Body of pancreas (tissue), 4 donors: ENCODE measurements at regions not wholly inside any gene's neighbourhood (a gene's known extent, or its start where the extent isn't known, plus 50 kb on each side); places are given as distances from the start of the nearest gene placed in this dataset.

Experiments used
- ATAC-seq: fragments of 150-250 bp; one replicate; pipeline ENCODE4 v1.9.1; 2016
- DNase-seq, 4 donors: peaks; one replicate each; pipeline ENCODE4 v3.0.0-alpha.2; 2019
- H3K27ac ChIP-seq, 4 donors: fragments of 200-600 bp; sonication (generic); 1 replicate in 3 of 4; 2 replicates in 1 of 4; pipeline versions ENCODE4 v1.5.1 to v1.6.1; 2016 to 2019; ENCODE audit warnings: mild to moderate bottlenecking in 1 of 4, mixed read lengths in 1 of 4, moderate library complexity in 1 of 4
- H3K27me3 ChIP-seq, 2 donors: fragments of 200-600 bp; sonication (generic); one replicate each; pipeline ENCODE4 v1.6.0; 2016; ENCODE audit warnings: mild to moderate bottlenecking in 1 of 2
- H3K36me3 ChIP-seq, 2 donors: fragments of 200-600 bp; sonication (generic); replicated peaks in 1 of 2; 2 replicates each; pipeline ENCODE4 v1.5.1; 2016; ENCODE audit warnings: low read depth in 2 of 2; ENCODE audit not compliant: insufficient read depth in 1 of 2
- H3K4me1 ChIP-seq: fragments of 200-600 bp; sonication (generic); one replicate; pipeline ENCODE4 v1.6.0; 2016
- H3K4me3 ChIP-seq, 2 donors: fragments of 200-600 bp; sonication (generic); 1 replicate in 1 of 2; 2 replicates in 1 of 2; pipeline ENCODE4 v1.5.1; 2016 to 2019
- H3K9me3 ChIP-seq, 3 donors: fragments of 200-600 bp; sonication (generic); 1 replicate in 2 of 3; 2 replicates in 1 of 3; pipeline ENCODE4 v1.5.1; 2016
- POLR2A ChIP-seq, 3 donors: fragments of 450-650 bp; IDR thresholded peaks; one replicate each; pipeline ENCODE4 v1.6.1; 2016; ENCODE audit warnings: antibody characterized with exemption in 3 of 3, mild to moderate bottlenecking in 2 of 3
- WGBS, 2 donors: methylation state at CpG; one replicate each; pipeline ENCODE4 v1.1.5; 2017; 5-methylcytosine and 5-hydroxymethylcytosine counted together
- intact Hi-C: fragments of 100-400 bp; cut with DNase I; formaldehyde crosslinking; loops from one replicate; pipeline ENCODE4 v1.15.1; 2023
- TF ChIP-seq, protein P1 (sequence below), 7 experiments: fragments of 450-650 bp in 4 of 7; fragments of 200-600 bp in 3 of 7; sonication (generic) in 3 of 7; IDR thresholded peaks; one replicate each; pipeline ENCODE4 v1.5.1; 2016 to 2019; ENCODE audit warnings: antibody characterized with exemption in 7 of 7

- H3K36me3 ChIP-seq, result no peaks in the 10 kb centered on the region
- H3K9me3 ChIP-seq, result no peaks in the 10 kb centered on the region
- ATAC-seq (peak; percentile 78), DNase-seq (no peak)
- intact Hi-C loops, result no loop called here
- H3K4me3 ChIP-seq, result no peak overlapping the region
- H3K27me3 ChIP-seq, result no peaks in the 10 kb centered on the region
- 26 to 35% methylated on average over 7 of the region's 7 CpGs for WGBS, 2 donors
- H3K27ac ChIP-seq, result peak overlapping the region in 2 of 4 donors; percentile 1 to 49
- H3K4me1 ChIP-seq, result no peaks in the 10 kb centered on the region
- TF ChIP-seq, protein P1, sequence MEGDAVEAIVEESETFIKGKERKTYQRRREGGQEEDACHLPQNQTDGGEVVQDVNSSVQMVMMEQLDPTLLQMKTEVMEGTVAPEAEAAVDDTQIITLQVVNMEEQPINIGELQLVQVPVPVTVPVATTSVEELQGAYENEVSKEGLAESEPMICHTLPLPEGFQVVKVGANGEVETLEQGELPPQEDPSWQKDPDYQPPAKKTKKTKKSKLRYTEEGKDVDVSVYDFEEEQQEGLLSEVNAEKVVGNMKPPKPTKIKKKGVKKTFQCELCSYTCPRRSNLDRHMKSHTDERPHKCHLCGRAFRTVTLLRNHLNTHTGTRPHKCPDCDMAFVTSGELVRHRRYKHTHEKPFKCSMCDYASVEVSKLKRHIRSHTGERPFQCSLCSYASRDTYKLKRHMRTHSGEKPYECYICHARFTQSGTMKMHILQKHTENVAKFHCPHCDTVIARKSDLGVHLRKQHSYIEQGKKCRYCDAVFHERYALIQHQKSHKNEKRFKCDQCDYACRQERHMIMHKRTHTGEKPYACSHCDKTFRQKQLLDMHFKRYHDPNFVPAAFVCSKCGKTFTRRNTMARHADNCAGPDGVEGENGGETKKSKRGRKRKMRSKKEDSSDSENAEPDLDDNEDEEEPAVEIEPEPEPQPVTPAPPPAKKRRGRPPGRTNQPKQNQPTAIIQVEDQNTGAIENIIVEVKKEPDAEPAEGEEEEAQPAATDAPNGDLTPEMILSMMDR (IDR thresholded peaks at IDR 0.05), result no peak
- TF ChIP-seq POLR2A (IDR thresholded peaks at IDR 0.05), result no peak
Measured at GRCh38 chr9:86585422-86586143, 231.4 kb upstream of the TUT7 start.

GRCh38 chr9:86580688-86581087 lies 226.5 kb upstream of the TUT7 start:
- ATAC-seq, result no peak
- Histone ChIP-seq H3K27ac (no peak overlapping the region), H3K4me3 (no peak overlapping the region), H3K27me3 (no peaks in the 10 kb centered on the region), H3K9me3 (no peaks in the 10 kb centered on the region), H3K4me1 (no peaks in the 10 kb centered on the region), H3K36me3 (no peaks in the 10 kb centered on the region)
- TF ChIP-seq, protein P1 (IDR thresholded peaks at IDR 0.05), result no peak
- TF ChIP-seq POLR2A (IDR thresholded peaks at IDR 0.05), result no peak
- 67 to 80% methylated on average over 6 of the region's 6 CpGs for WGBS, 2 donors
- intact Hi-C loops, result no loop called here
- peak in 1 of 4 donors; percentile 16 for DNase-seq

DNA sequence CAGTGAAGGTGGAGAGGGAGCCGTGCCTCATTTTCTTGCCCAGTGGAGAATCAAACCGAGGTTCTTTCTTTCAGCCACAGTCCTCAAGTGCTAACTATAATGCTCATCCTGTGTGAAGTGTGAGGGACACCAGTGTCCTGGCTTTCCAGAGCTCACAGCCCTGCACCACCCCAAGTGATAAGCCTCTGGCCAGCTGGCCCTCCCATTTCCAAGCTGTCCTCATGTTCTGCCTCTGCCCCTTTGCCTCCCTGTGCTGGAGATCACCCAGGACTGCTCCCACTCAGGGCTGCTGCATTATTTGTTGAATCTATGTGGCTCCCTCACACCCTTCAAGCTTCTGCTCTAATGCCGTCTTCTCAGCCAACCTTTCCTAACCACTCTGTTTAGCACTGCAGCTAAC lies 224.5 kb upstream of the TUT7 start:
- intact Hi-C loops, result no loop called here
- TF ChIP-seq, protein P1 (IDR thresholded peaks at IDR 0.05), result no peak
- TF ChIP-seq POLR2A (IDR thresholded peaks at IDR 0.05), result no peak
- no peak overlapping the region for H3K27ac ChIP-seq
- WGBS, 2 donors, result 72 to 87% methylated on average over 3 of the region's 3 CpGs
- no peak overlapping the region for H3K4me3 ChIP-seq
- no peaks in the 10 kb centered on the region for H3K36me3 ChIP-seq
- no peaks in the 10 kb centered on the region for H3K27me3 ChIP-seq
- no peak for DNase-seq
- no peaks in the 10 kb centered on the region for H3K9me3 ChIP-seq
- no peak for ATAC-seq
- H3K4me1 ChIP-seq, result no peaks in the 10 kb centered on the region

DNA sequence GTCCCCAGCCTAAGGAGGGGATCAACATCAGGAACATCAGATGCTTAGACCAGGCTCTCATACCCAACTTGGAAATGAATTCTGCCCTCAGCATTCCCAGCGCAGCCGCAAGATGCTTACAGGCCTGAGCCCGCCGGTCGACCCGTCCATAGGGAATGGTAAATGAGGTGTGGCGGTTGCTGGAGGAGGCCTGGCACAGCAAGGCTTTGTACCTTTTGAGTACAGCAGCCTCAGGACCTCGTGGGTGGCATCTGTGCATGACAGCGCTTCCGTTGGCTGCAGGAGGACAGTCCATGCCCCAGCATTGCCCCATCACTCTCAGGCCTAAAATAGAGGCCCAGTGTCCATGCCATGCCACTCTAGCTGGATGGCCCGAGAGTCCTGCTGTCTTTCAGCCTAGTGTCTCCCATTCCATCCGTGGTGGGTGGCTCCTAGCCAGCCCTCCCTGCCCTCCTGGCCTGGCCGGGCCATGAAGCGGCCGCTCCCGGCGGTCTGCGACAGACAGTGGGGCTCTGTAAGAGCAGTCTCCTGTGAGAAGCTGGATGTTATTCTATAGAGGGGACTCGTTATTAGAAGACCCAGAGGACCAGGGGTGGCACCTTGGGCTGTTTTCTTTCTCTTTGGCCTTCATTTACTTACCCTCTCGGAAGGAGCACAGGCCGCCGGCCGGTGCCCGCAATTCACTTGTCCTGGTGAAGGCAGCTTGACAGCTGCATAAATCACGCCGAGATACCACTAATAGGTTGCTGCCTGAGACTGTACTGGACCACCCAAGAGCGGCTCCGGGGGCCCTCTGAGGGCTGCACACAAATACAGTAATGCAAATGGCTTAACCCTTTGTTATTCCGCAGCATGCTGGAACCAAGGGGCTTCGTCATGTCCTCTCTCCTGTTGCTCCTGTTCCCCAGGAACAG lies 223.5 kb upstream of the TUT7 start:
- DNase-seq, result no peak
- 82 to 88% methylated on average over 25 to 30 of the region's 30 CpGs for WGBS, 2 donors
- intact Hi-C loops, result no loop called here

More for the DNA sequence above, 223.5 kb upstream of the TUT7 start:
- Histone ChIP-seq H3K27me3 (no peaks in the 10 kb centered on the region), H3K27ac (no peak overlapping the region), H3K4me3 (no peak overlapping the region), H3K4me1 (no peaks in the 10 kb centered on the region), H3K9me3 (no peaks in the 10 kb centered on the region), H3K36me3 (no peaks in the 10 kb centered on the region)
- ATAC-seq, result no peak
- no peak for TF ChIP-seq POLR2A (IDR thresholded peaks at IDR 0.05)
- TF ChIP-seq, protein P1 (IDR thresholded peaks at IDR 0.05), result no peak
